ENCODE measurements at regions not wholly inside any gene's neighbourhood (a gene's known extent, or its start where the extent isn't known, plus 50 kb on each side); places are given as distances from the start of the nearest gene placed in this dataset.
"Not testable (repeated sequence)": the region's sequence is repeated elsewhere in the genome, so short reads cannot be mapped to it uniquely, and the experiment has no call there.

DNA sequence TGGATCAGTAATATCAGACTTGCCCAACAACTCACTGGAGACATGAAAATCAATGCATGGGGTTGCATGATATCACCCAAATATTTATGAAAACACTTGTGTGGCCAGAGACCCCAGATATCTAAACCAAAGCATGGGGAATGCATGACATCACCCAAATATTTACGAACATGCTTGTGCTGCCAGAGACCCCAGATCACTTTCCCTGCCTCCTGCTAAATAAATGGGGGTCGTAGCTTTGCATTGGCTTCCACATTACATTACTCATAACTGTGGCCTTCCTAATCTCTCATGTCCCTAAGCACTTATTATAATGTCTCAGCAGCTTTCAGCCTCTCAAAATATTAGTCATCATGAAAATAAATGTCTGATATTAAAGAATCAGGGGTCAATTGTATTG lies 838.0 kb upstream of the DEFB115 start:
- no peak overlapping the region for H3K4me3 ChIP-seq (ENCODE audit: low read depth in 1 of 2, low read length in 2 of 2)
- H3K9me3 ChIP-seq (ENCODE audit: control insufficient read depth in 1 of 2, low read length in 2 of 2), result peaks cover 0 to 5% of the 10 kb centered on the region in 2 donors
- H3K27ac ChIP-seq (ENCODE audit: low read depth, low read length), result no peak overlapping the region
- no peak overlapping the region for H3K9ac ChIP-seq (ENCODE audit: low read depth in 1 of 2, low read length in 2 of 2)
- H3K27me3 ChIP-seq (ENCODE audit: control insufficient read depth in 1 of 2, insufficient read depth in 2 of 2, low read length in 2 of 2), result no peaks in the 10 kb centered on the region
- no peaks in the 10 kb centered on the region for H3K4me1 ChIP-seq (ENCODE audit: control insufficient read depth in 1 of 2, insufficient read depth in 2 of 2, low read length in 2 of 2)
- no peaks in the 10 kb centered on the region for H3K36me3 ChIP-seq (ENCODE audit: control insufficient read depth in 1 of 2, insufficient read depth in 2 of 2, low read length in 2 of 2)

DNA sequence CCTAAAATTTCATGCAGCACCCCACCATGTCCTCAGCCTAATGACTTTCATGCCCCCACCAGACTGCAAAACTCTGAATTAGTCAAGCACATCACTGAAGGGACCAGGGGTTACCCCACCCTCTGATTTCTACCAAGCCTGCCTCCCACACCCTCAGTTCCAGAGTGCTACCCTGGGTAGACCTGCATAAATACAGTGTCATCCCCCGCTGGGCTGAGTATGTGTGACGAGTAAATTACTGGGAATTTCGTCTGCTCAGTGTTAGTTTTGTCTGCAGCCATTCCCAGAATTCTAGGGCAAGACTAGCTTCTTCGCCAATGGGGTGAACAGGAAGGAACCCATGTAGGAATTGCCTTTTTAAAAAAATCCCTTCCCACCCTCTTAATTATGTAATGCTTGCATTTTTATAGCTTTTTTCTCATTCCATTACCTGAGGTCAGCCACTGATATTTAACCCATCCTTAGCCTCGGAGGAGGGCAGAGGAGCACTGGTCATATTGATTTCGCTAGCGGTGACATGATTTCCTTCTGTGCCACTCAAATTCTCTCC lies 837.5 kb upstream of the DEFB115 start:
- H3K36me3 ChIP-seq (ENCODE audit: control insufficient read depth in 1 of 2, insufficient read depth in 2 of 2, low read length in 2 of 2); H3K27me3 ChIP-seq (ENCODE audit: control insufficient read depth in 1 of 2, insufficient read depth in 2 of 2, low read length in 2 of 2); H3K9ac ChIP-seq (ENCODE audit: low read depth in 1 of 2, low read length in 2 of 2); H3K4me3 ChIP-seq (ENCODE audit: low read depth in 1 of 2, low read length in 2 of 2); H3K27ac ChIP-seq (ENCODE audit: low read depth, low read length); H3K9me3 ChIP-seq (ENCODE audit: control insufficient read depth in 1 of 2, low read length in 2 of 2); H3K4me1 ChIP-seq (ENCODE audit: control insufficient read depth in 1 of 2, insufficient read depth in 2 of 2, low read length in 2 of 2): not testable (repeated sequence)
